ENCODE measurements at regions not wholly inside any gene's neighbourhood (a gene's known extent, or its start where the extent isn't known, plus 50 kb on each side); places are given as distances from the start of the nearest gene placed in this dataset.

- H3K9ac ChIP-seq = no peak overlapping the region
- no peaks in the 10 kb centered on the region for H3K27me3 Mint-ChIP-seq (ENCODE audit: insufficient read depth, low read depth)
- no peaks in the 10 kb centered on the region for H3F3A ChIP-seq (ENCODE audit: low read depth)
- no peaks in the 10 kb centered on the region for H3K79me2 ChIP-seq (ENCODE audit: low read depth)
- H3K4me3 ChIP-seq = no peak overlapping the region
- no peaks in the 10 kb centered on the region for H3K36me3 ChIP-seq
- H3K27ac Mint-ChIP-seq = no peak overlapping the region
- TF ChIP-seq EZH2 (IDR thresholded peaks at IDR 0.05) (no peak), CTCF (IDR thresholded peaks at IDR 0.05) (no peak), EZH2phosphoT487 (IDR thresholded peaks at IDR 0.05) (no peak)
- H4K20me1 ChIP-seq (ENCODE audit: low read depth) = no peaks in the 10 kb centered on the region
- no peaks in the 10 kb centered on the region for H3K27me3 ChIP-seq
- DNase-seq (ENCODE audit: low spot score) = no peak
- no peak overlapping the region for H3K27ac ChIP-seq
- H3K4me3 Mint-ChIP-seq = no peak overlapping the region
- H3K9me3 ChIP-seq (ENCODE audit: low read depth) = no peaks in the 10 kb centered on the region
- H3K9me3 Mint-ChIP-seq = no peaks in the 10 kb centered on the region
- H2AFZ ChIP-seq (replicated peaks) = no peak overlapping the region
- H3K4me2 ChIP-seq = no peak overlapping the region
- H3K4me1 Mint-ChIP-seq = no peaks in the 10 kb centered on the region
- no peaks in the 10 kb centered on the region for H3K36me3 Mint-ChIP-seq
- no peaks in the 10 kb centered on the region for H3K4me1 ChIP-seq
These were observed 463.1 kb upstream of the DDX18 start for GRCh38 chr2:117351396-117351795.

GRCh38 chr2:117359266-117359914 lies 455.1 kb upstream of the DDX18 start:
- TF ChIP-seq EZH2phosphoT487 (IDR thresholded peaks at IDR 0.05) = no peak
- no peak for TF ChIP-seq EZH2 (IDR thresholded peaks at IDR 0.05)
- TF ChIP-seq CTCF (IDR thresholded peaks at IDR 0.05) = no peak
- Mint-ChIP-seq H3K27me3 (ENCODE audit: insufficient read depth, low read depth) (no peaks in the 10 kb centered on the region), H3K27ac (no peak overlapping the region), H3K4me3 (no peak overlapping the region), H3K9me3 (no peaks in the 10 kb centered on the region), H3K4me1 (no peaks in the 10 kb centered on the region), H3K36me3 (no peaks in the 10 kb centered on the region)
- H3F3A ChIP-seq (ENCODE audit: low read depth) = no peaks in the 10 kb centered on the region
- H3K4me1 ChIP-seq = no peaks in the 10 kb centered on the region
- no peak overlapping the region for H3K9ac ChIP-seq
- H3K79me2 ChIP-seq (ENCODE audit: low read depth) = no peaks in the 10 kb centered on the region
- H3K27me3 ChIP-seq = no peaks in the 10 kb centered on the region
- no peak overlapping the region for H3K4me2 ChIP-seq
- H3K27ac ChIP-seq = no peak overlapping the region
- H3K4me3 ChIP-seq = no peak overlapping the region
- no peak overlapping the region for H2AFZ ChIP-seq (replicated peaks)
- H4K20me1 ChIP-seq (ENCODE audit: low read depth) = no peaks in the 10 kb centered on the region
- no peak for DNase-seq (ENCODE audit: low spot score)
- H3K9me3 ChIP-seq (ENCODE audit: low read depth) = no peaks in the 10 kb centered on the region
- H3K36me3 ChIP-seq = no peaks in the 10 kb centered on the region

GRCh38 chr2:117360586-117360985 lies 453.9 kb upstream of the DDX18 start:
- Mint-ChIP-seq H3K27ac (no peak overlapping the region), H3K27me3 (ENCODE audit: insufficient read depth, low read depth) (no peaks in the 10 kb centered on the region), H3K4me1 (no peaks in the 10 kb centered on the region), H3K9me3 (peaks cover 1% of the 10 kb centered on the region), H3K4me3 (no peak overlapping the region), H3K36me3 (no peaks in the 10 kb centered on the region)
- H3K4me3 ChIP-seq = no peak overlapping the region
- H3K4me1 ChIP-seq = no peaks in the 10 kb centered on the region
- no peak overlapping the region for H3K4me2 ChIP-seq
- TF ChIP-seq EZH2 (IDR thresholded peaks at IDR 0.05) (no peak), EZH2phosphoT487 (IDR thresholded peaks at IDR 0.05) (no peak), CTCF (IDR thresholded peaks at IDR 0.05) (no peak)
- no peaks in the 10 kb centered on the region for H3K27me3 ChIP-seq
- H3K9ac ChIP-seq = no peak overlapping the region
- H3K9me3 ChIP-seq (ENCODE audit: low read depth) = no peaks in the 10 kb centered on the region
- no peaks in the 10 kb centered on the region for H3K79me2 ChIP-seq (ENCODE audit: low read depth)
- no peaks in the 10 kb centered on the region for H3K36me3 ChIP-seq
- no peak overlapping the region for H3K27ac ChIP-seq
- no peak for DNase-seq (ENCODE audit: low spot score)
- no peaks in the 10 kb centered on the region for H3F3A ChIP-seq (ENCODE audit: low read depth)
- H2AFZ ChIP-seq (replicated peaks) = no peak overlapping the region
- no peaks in the 10 kb centered on the region for H4K20me1 ChIP-seq (ENCODE audit: low read depth)

Data from neural progenitor cell (in vitro differentiated cells).